ENCODE measurements at regions not wholly inside any gene's neighbourhood (a gene's known extent, or its start where the extent isn't known, plus 50 kb on each side); places are given as distances from the start of the nearest gene placed in this dataset.

- TF ChIP-seq BCL3 (IDR thresholded peaks at IDR 0.05), result no peak
- TF ChIP-seq GATA3 (IDR thresholded peaks at IDR 0.05; ENCODE audit: borderline replicate concordance), result no peak
- TF ChIP-seq CEBPB (IDR thresholded peaks at IDR 0.05), result no peak
- no peak for TF ChIP-seq HEYL (CRISPR knock-in tag; IDR thresholded peaks at IDR 0.05)
- no peak for TF ChIP-seq KDM5A (IDR thresholded peaks at IDR 0.05)
These were observed 476.5 kb downstream of the KCNT2 start (continued) for GRCh38 chr1:196131691-196132090.

GRCh38 chr1:196128835-196129234, 479.4 kb downstream of the KCNT2 start:
- TF ChIP-seq ZSCAN20 (CRISPR knock-in tag; IDR thresholded peaks at IDR 0.05) (no peak), CBX2 (IDR thresholded peaks at IDR 0.05; ENCODE audit: borderline replicate concordance, low read depth) (no peak), SMC3 (IDR thresholded peaks at IDR 0.05) (no peak)
- ATAC-seq, result no peak
- CTCF ChIA-PET, result interaction anchor here (0.7 kb wide), 1 partner anchor 181 kb away, joined by 3 read pairs; no protein-coding TSS in a partner anchor
- H3K4me2 ChIP-seq, result 0 out of 3 replicates have a peak overlapping the region, but pooled peaks have one; percentile 9
- 7% methylated on average over 2 of the region's 2 CpGs for WGBS (ENCODE audit: missing lambda C conversion rate)
- no peaks in the 10 kb centered on the region for H3K4me1 ChIP-seq
- no peak overlapping the region for H3K27ac ChIP-seq
- POLR2A ChIA-PET, result no interaction called here
- no peak for DNase-seq (ENCODE audit: low read depth in 1 of 2, low spot score in 1 of 2)
- no peak for FAIRE-seq
- H3K9me3 ChIP-seq, result no peaks in the 10 kb centered on the region
- no peak overlapping the region for H3K4me3 ChIP-seq

DNA sequence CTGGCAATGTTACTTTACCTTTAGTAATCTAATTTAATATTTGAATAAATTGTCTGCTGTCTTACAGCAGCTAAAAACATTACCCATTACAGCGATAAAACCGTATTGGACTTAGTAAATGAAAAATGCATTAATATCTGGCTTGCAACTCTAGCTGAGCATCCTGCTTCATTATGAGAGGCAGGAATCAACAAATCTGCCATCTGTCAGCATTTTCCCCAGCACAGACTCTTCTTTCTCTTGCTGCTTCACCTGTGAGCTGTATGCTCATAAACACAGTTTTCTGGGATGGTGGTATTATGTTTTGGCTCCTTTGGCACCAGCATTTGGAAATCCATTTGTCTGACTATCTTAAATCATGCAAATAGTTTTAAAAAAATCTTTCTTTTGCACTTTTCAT, 487.1 kb downstream of the KCNT2 start:
- Histone ChIP-seq H3K9me3 (no peaks in the 10 kb centered on the region), H3K4me3 (no peak overlapping the region), H3K4me2 (no peak overlapping the region), H3K4me1 (no peaks in the 10 kb centered on the region), H3K27ac (no peak overlapping the region)
- TF ChIP-seq CEBPB (IDR thresholded peaks at IDR 0.05) (no peak), RARB (CRISPR knock-in tag; IDR thresholded peaks at IDR 0.05) (no peak), BCL3 (IDR thresholded peaks at IDR 0.05) (no peak), CHD4 (IDR thresholded peaks at IDR 0.05; ENCODE audit: borderline replicate concordance) (no peak), FOSB (CRISPR knock-in tag; IDR thresholded peaks at IDR 0.05) (no peak), RAD21 (conservative IDR thresholded peaks at IDR 0.05 in 1 of 2, IDR thresholded peaks at IDR 0.05 in 1 of 2) (no peak), FOSL2 (IDR thresholded peaks at IDR 0.05) (no peak), FOSL2 (CRISPR knock-in tag; IDR thresholded peaks at IDR 0.05) (no peak), EP300 (IDR thresholded peaks at IDR 0.05) (no peak), FOXS1 (CRISPR knock-in tag; IDR thresholded peaks at IDR 0.05) (no peak), TFCP2L1 (CRISPR knock-in tag; IDR thresholded peaks at IDR 0.05) (no peak)
- DNase-seq (ENCODE audit: low read depth in 1 of 2, low spot score in 1 of 2) (no peak), FAIRE-seq (no peak), ATAC-seq (no peak)
- ChIA-PET POLR2A (no interaction called here), CTCF (no interaction called here)
- 78% methylated on average over 2 of the region's 2 CpGs for WGBS (ENCODE audit: missing lambda C conversion rate)

DNA sequence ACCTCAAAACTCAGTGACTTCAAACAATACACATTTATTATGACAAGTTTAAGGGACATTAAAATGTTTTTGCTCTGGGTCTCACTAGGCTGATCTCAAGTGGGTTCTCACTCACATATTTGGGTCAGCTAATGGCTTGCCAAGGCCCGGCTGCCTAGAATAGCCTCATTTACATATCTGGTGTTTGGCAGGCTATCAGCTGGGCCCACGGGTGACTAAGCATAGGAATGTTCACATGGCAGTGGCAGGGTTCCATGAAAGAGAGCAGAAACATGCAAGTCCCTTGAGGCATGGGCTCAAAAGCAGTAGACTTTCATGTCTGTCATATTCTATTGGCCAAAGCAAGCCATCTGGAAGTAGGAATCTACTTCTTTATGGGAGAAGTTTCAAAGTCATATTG, 492.6 kb downstream of the KCNT2 start:
- ATAC-seq, result no peak
- Histone ChIP-seq H3K9me3 (no peaks in the 10 kb centered on the region), H3K4me1 (no peaks in the 10 kb centered on the region), H3K4me3 (no peak overlapping the region), H3K27ac (no peak overlapping the region), H3K4me2 (no peak overlapping the region)
- TF ChIP-seq, protein P1, sequence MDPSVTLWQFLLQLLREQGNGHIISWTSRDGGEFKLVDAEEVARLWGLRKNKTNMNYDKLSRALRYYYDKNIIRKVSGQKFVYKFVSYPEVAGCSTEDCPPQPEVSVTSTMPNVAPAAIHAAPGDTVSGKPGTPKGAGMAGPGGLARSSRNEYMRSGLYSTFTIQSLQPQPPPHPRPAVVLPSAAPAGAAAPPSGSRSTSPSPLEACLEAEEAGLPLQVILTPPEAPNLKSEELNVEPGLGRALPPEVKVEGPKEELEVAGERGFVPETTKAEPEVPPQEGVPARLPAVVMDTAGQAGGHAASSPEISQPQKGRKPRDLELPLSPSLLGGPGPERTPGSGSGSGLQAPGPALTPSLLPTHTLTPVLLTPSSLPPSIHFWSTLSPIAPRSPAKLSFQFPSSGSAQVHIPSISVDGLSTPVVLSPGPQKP (IDR thresholded peaks at IDR 0.05; ENCODE audit: low read depth, low read length), result no peak
- no peak for TF ChIP-seq MAX (IDR thresholded peaks at IDR 0.05)
- TF ChIP-seq HOXB13 (CRISPR knock-in tag; IDR thresholded peaks at IDR 0.05; ENCODE audit: low read depth), result no peak
- no peak for TF ChIP-seq GATA3 (IDR thresholded peaks at IDR 0.05; ENCODE audit: borderline replicate concordance)
- TF ChIP-seq E2F6 (IDR thresholded peaks at IDR 0.05; ENCODE audit: borderline replicate concordance, low read depth), result no peak
- TF ChIP-seq, protein P2, sequence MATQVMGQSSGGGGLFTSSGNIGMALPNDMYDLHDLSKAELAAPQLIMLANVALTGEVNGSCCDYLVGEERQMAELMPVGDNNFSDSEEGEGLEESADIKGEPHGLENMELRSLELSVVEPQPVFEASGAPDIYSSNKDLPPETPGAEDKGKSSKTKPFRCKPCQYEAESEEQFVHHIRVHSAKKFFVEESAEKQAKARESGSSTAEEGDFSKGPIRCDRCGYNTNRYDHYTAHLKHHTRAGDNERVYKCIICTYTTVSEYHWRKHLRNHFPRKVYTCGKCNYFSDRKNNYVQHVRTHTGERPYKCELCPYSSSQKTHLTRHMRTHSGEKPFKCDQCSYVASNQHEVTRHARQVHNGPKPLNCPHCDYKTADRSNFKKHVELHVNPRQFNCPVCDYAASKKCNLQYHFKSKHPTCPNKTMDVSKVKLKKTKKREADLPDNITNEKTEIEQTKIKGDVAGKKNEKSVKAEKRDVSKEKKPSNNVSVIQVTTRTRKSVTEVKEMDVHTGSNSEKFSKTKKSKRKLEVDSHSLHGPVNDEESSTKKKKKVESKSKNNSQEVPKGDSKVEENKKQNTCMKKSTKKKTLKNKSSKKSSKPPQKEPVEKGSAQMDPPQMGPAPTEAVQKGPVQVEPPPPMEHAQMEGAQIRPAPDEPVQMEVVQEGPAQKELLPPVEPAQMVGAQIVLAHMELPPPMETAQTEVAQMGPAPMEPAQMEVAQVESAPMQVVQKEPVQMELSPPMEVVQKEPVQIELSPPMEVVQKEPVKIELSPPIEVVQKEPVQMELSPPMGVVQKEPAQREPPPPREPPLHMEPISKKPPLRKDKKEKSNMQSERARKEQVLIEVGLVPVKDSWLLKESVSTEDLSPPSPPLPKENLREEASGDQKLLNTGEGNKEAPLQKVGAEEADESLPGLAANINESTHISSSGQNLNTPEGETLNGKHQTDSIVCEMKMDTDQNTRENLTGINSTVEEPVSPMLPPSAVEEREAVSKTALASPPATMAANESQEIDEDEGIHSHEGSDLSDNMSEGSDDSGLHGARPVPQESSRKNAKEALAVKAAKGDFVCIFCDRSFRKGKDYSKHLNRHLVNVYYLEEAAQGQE (IDR thresholded peaks at IDR 0.05), result no peak
- no peak for TF ChIP-seq KDM5A (IDR thresholded peaks at IDR 0.05)
- TF ChIP-seq PHF8 (IDR thresholded peaks at IDR 0.05; ENCODE audit: borderline replicate concordance, low read depth), result no peak
- no peak for TF ChIP-seq TFCP2L1 (CRISPR knock-in tag; IDR thresholded peaks at IDR 0.05)
- no peak for TF ChIP-seq RFX5 (IDR thresholded peaks at IDR 0.05)
- TF ChIP-seq HOXB5 (CRISPR knock-in tag; IDR thresholded peaks at IDR 0.05), result no peak
- TF ChIP-seq HEYL (CRISPR knock-in tag; IDR thresholded peaks at IDR 0.05), result no peak
- no peak for DNase-seq (ENCODE audit: low read depth in 1 of 2, low spot score in 1 of 2)
- no peak for FAIRE-seq
- ChIA-PET POLR2A (no interaction called here), CTCF (no interaction called here)
- WGBS (ENCODE audit: missing lambda C conversion rate), result 4% methylated on average over 2 of the region's 2 CpGs

Measured in A549 (cell line).